ENCODE measurements at regions not wholly inside any gene's neighbourhood (a gene's known extent, or its start where the extent isn't known, plus 50 kb on each side); places are given as distances from the start of the nearest gene placed in this dataset.

DNA sequence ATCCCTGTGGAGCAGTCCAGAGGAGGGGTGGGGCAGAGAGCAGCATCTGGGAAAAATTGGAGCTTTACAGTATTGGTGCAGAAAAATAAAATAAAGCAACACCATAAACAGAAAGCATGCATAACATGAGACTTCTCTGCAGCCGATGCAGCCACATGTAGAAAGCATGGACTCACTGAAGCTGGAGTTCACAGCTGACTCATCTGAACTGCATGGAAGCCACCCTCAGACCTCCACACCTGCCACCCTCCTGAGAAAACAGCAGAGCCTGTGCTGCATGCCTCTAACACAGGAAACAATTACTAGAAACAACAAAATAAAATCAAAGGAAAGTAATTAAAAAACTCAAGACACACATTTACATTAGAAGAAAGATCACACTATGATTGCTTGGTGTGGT, 169.4 kb upstream of the ALKAL2 start:
- TF ChIP-seq CTCF (IDR thresholded peaks at IDR 0.05 in 2 of 3, conservative IDR thresholded peaks at IDR 0.05 in 1 of 3; ENCODE audit: borderline replicate concordance in 1 of 3, insufficient read depth in 1 of 3, low read depth in 2 of 3, low read length in 2 of 3) (no peak), POLR2A (IDR thresholded peaks at IDR 0.05; ENCODE audit: borderline replicate concordance, extremely low read depth, insufficient read depth, insufficient read length) (no peak)

Data from HCT116 (cell line).